Ishikawa (cell line): ENCODE measurements at regions not wholly inside any gene's neighbourhood (a gene's known extent, or its start where the extent isn't known, plus 50 kb on each side); places are given as distances from the start of the nearest gene placed in this dataset.

Experiments used
- CEBPB ChIP-seq: IDR thresholded peaks from 2 replicates; pipeline ENCODE4 v1.6.1; 2012
- CREB1 ChIP-seq: IDR thresholded peaks from 2 replicates; pipeline ENCODE4 v1.6.1; 2012; ENCODE audit warnings: low read depth
- EGR1 ChIP-seq: IDR thresholded peaks from 2 replicates; pipeline ENCODE4 v1.6.1; 2012
- EP300 ChIP-seq: IDR thresholded peaks from 2 replicates; pipeline ENCODE4 v1.6.1; 2012; ENCODE audit warnings: borderline replicate concordance
- FOXM1 ChIP-seq: IDR thresholded peaks from 2 replicates; pipeline ENCODE4 v1.6.1; 2012; ENCODE audit warnings: low read depth, borderline replicate concordance
- MAX ChIP-seq: IDR thresholded peaks from 2 replicates; pipeline ENCODE4 v1.6.1; 2012
- NFIC ChIP-seq: IDR thresholded peaks from 2 replicates; pipeline ENCODE4 v1.6.1; 2012
- RAD21 ChIP-seq: IDR thresholded peaks from 2 replicates; pipeline ENCODE4 v1.6.1; 2012; ENCODE audit warnings: low read depth
- REST ChIP-seq: IDR thresholded peaks from 2 replicates; pipeline ENCODE4 v1.6.1; 2012; ENCODE audit warnings: low read depth, mild to moderate bottlenecking
- TAF1 ChIP-seq: IDR thresholded peaks from 2 replicates; pipeline ENCODE4 v1.6.1; 2012; ENCODE audit warnings: low read depth, mild to moderate bottlenecking
- TCF12 ChIP-seq: IDR thresholded peaks from 2 replicates; pipeline ENCODE4 v1.6.1; 2012; ENCODE audit warnings: low read depth
- TEAD4 ChIP-seq: IDR thresholded peaks from 2 replicates; pipeline ENCODE4 v1.6.1; 2012
- USF1 ChIP-seq: IDR thresholded peaks from 2 replicates; pipeline ENCODE4 v1.6.1; 2012
- YY1 ChIP-seq: IDR thresholded peaks from 2 replicates; pipeline ENCODE4 v1.6.1; 2012; ENCODE audit warnings: low read depth
- ZBTB7A ChIP-seq: IDR thresholded peaks from 2 replicates; pipeline ENCODE4 v1.6.1; 2012; ENCODE audit warnings: low read depth

- TF ChIP-seq YY1 (no peak), TCF12 (no peak), NFIC (no peak), RAD21 (no peak), EP300 (no peak), TEAD4 (no peak), USF1 (no peak), TAF1 (no peak), MAX (no peak), CEBPB (no peak), ZBTB7A (no peak), FOXM1 (no peak), CREB1 (no peak), EGR1 (no peak), REST (no peak)
Measured at GRCh38 chr20:40491009-40491590, 197.9 kb downstream of the MAFB start.

GRCh38 chr20:40489886-40490285 is 199.2 kb downstream of the MAFB start:
- TF ChIP-seq EP300 (no peak), FOXM1 (no peak), REST (no peak), EGR1 (no peak), RAD21 (no peak), TCF12 (no peak), USF1 (no peak), CEBPB (no peak), YY1 (no peak), TAF1 (no peak), MAX (no peak), ZBTB7A (no peak), TEAD4 (no peak)

GRCh38 chr20:40488401-40488800 is 200.6 kb downstream of the MAFB start:
- TF ChIP-seq FOXM1 (no peak), REST (no peak), CEBPB (no peak), USF1 (no peak), EP300 (no peak), MAX (no peak), YY1 (no peak), RAD21 (no peak), TCF12 (no peak), NFIC (no peak), TAF1 (no peak), TEAD4 (no peak), ZBTB7A (no peak), EGR1 (no peak), CREB1 (no peak)

GRCh38 chr20:40486297-40486696 is 202.7 kb downstream of the MAFB start:
- TF ChIP-seq TAF1: no peak
- TF ChIP-seq YY1: no peak
- TF ChIP-seq EP300: no peak
- no peak for TF ChIP-seq REST
- TF ChIP-seq USF1: no peak
- TF ChIP-seq MAX: no peak
- TF ChIP-seq ZBTB7A: no peak
- TF ChIP-seq EGR1: no peak
- no peak for TF ChIP-seq TEAD4
